NCI-H748 treated with DMSO at 0.1 percent for 48 hours (cell line): ENCODE measurements at regions not wholly inside any gene's neighbourhood (a gene's known extent, or its start where the extent isn't known, plus 50 kb on each side); places are given as distances from the start of the nearest gene placed in this dataset.
"Not testable (repeated sequence)": the region's sequence is repeated elsewhere in the genome, so short reads cannot be mapped to it uniquely, and the experiment has no call there.

Source experiments
- DNase-seq: peaks from one replicate; lab custom pipeline; 2025; lab: John Stamatoyannopoulos, UW

GRCh38 chr10:78096486-78096885 is 62.8 kb downstream of the RPS24 start:
- DNase-seq = not testable (repeated sequence)

GRCh38 chr10:78102593-78102992 is 68.9 kb downstream of the RPS24 start:
- not testable (repeated sequence) for DNase-seq

- no peak for DNase-seq
These were observed 75.5 kb downstream of the RPS24 start for GRCh38 chr10:78109210-78109609.

- no peak for DNase-seq
These were observed 81.6 kb downstream of the RPS24 start for GRCh38 chr10:78115135-78115853.

GRCh38 chr10:78116361-78116760 is 82.7 kb downstream of the RPS24 start:
- no peak for DNase-seq

- no peak for DNase-seq
These were observed 84.9 kb downstream of the RPS24 start for GRCh38 chr10:78118591-78118990.

- no peak for DNase-seq
These were observed 88.1 kb downstream of the RPS24 start for GRCh38 chr10:78121801-78122200.

- DNase-seq = no peak
These were observed 90.5 kb downstream of the RPS24 start for GRCh38 chr10:78124167-78124566.

GRCh38 chr10:78129211-78129610 is 95.5 kb downstream of the RPS24 start:
- DNase-seq = no peak

- DNase-seq = no peak
These were observed 97.5 kb downstream of the RPS24 start for GRCh38 chr10:78130966-78131710.

- DNase-seq = no peak
These were observed 101.2 kb downstream of the RPS24 start for GRCh38 chr10:78134773-78135306.

- no peak for DNase-seq
These were observed 103.5 kb downstream of the RPS24 start for GRCh38 chr10:78137147-78137546.

GRCh38 chr10:78139341-78139740 is 105.7 kb downstream of the RPS24 start:
- DNase-seq = no peak

GRCh38 chr10:78140066-78140630 is 106.5 kb downstream of the RPS24 start:
- DNase-seq = no peak

- no peak for DNase-seq
These were observed 109.9 kb downstream of the RPS24 start for GRCh38 chr10:78143576-78143975.

GRCh38 chr10:78146200-78146599 is 112.5 kb downstream of the RPS24 start:
- no peak for DNase-seq

- DNase-seq = no peak
These were observed 113.5 kb downstream of the RPS24 start for GRCh38 chr10:78147202-78147601.

- DNase-seq = no peak
These were observed 114.7 kb downstream of the RPS24 start for GRCh38 chr10:78148216-78148960.

- DNase-seq = no peak
These were observed 115.4 kb downstream of the RPS24 start for GRCh38 chr10:78148961-78149612.

- DNase-seq = no peak
These were observed 117.1 kb downstream of the RPS24 start for GRCh38 chr10:78150756-78151155.

GRCh38 chr10:78155722-78156121 is 122.1 kb downstream of the RPS24 start:
- DNase-seq = no peak

- no peak for DNase-seq
These were observed 126.9 kb downstream of the RPS24 start for GRCh38 chr10:78160591-78160990.
